ENCODE measurements at regions not wholly inside any gene's neighbourhood (a gene's known extent, or its start where the extent isn't known, plus 50 kb on each side); places are given as distances from the start of the nearest gene placed in this dataset.
"Not testable (repeated sequence)": the region's sequence is repeated elsewhere in the genome, so short reads cannot be mapped to it uniquely, and the experiment has no call there.

GRCh38 chr4:32662803-32663202 lies 1942.6 kb downstream of the PCDH7 start:
- Histone ChIP-seq H3K4me3 (ENCODE audit: low read depth, low read length) (no peak overlapping the region), H3K27ac (ENCODE audit: low read depth, low read length) (no peak overlapping the region), H3K36me3 (ENCODE audit: control insufficient read depth, insufficient read depth, low read length) (no peaks in the 10 kb centered on the region), H3K9me3 (ENCODE audit: control insufficient read depth, insufficient read depth, low read length) (peaks cover 2% of the 10 kb centered on the region), H3K27me3 (ENCODE audit: control insufficient read depth, insufficient read depth, low read length) (no peaks in the 10 kb centered on the region), H3K4me1 (ENCODE audit: control insufficient read depth, insufficient read depth, low read length) (no peaks in the 10 kb centered on the region)
- WGBS (ENCODE audit: insufficient coverage): no CpG with 5 or more reads among the region's 2 CpGs
- DNase-seq (ENCODE audit: low read depth in 4 of 6, low spot score in 6 of 6): no peak

GRCh38 chr4:32672359-32672758 lies 1952.2 kb downstream of the PCDH7 start:
- Histone ChIP-seq H3K27me3 (ENCODE audit: control insufficient read depth, insufficient read depth, low read length) (no peaks in the 10 kb centered on the region), H3K9me3 (ENCODE audit: control insufficient read depth, insufficient read depth, low read length) (no peaks in the 10 kb centered on the region), H3K4me1 (ENCODE audit: control insufficient read depth, insufficient read depth, low read length) (no peaks in the 10 kb centered on the region), H3K4me3 (ENCODE audit: low read depth, low read length) (no peak overlapping the region), H3K27ac (ENCODE audit: low read depth, low read length) (no peak overlapping the region), H3K36me3 (ENCODE audit: control insufficient read depth, insufficient read depth, low read length) (no peaks in the 10 kb centered on the region)
- DNase-seq (ENCODE audit: low read depth in 4 of 6, low spot score in 6 of 6): peak in 1 of 6 donors; percentile 13
- 40% methylated on average over 1 of the region's 1 CpG for WGBS (ENCODE audit: insufficient coverage)

GRCh38 chr4:32680946-32681345 lies 1960.8 kb downstream of the PCDH7 start:
- no peaks in the 10 kb centered on the region for H3K4me1 ChIP-seq (ENCODE audit: control insufficient read depth, insufficient read depth, low read length)
- DNase-seq (ENCODE audit: low read depth in 4 of 6, low spot score in 6 of 6): no peak
- H3K27ac ChIP-seq (ENCODE audit: low read depth, low read length): no peak overlapping the region
- H3K27me3 ChIP-seq (ENCODE audit: control insufficient read depth, insufficient read depth, low read length): no peaks in the 10 kb centered on the region
- H3K4me3 ChIP-seq (ENCODE audit: low read depth, low read length): no peak overlapping the region
- 80% methylated on average over 3 of the region's 6 CpGs for WGBS (ENCODE audit: insufficient coverage)
- no peaks in the 10 kb centered on the region for H3K36me3 ChIP-seq (ENCODE audit: control insufficient read depth, insufficient read depth, low read length)
- H3K9me3 ChIP-seq (ENCODE audit: control insufficient read depth, insufficient read depth, low read length): no peaks in the 10 kb centered on the region

- DNase-seq (ENCODE audit: low read depth in 4 of 6, low spot score in 6 of 6): peak in 2 of 6 donors; percentile 2 to 77
- Histone ChIP-seq H3K9me3 (ENCODE audit: control insufficient read depth, insufficient read depth, low read length) (no peaks in the 10 kb centered on the region), H3K27ac (ENCODE audit: low read depth, low read length) (no peak overlapping the region), H3K36me3 (ENCODE audit: control insufficient read depth, insufficient read depth, low read length) (no peaks in the 10 kb centered on the region), H3K4me1 (ENCODE audit: control insufficient read depth, insufficient read depth, low read length) (no peaks in the 10 kb centered on the region), H3K4me3 (ENCODE audit: low read depth, low read length) (no peak overlapping the region), H3K27me3 (ENCODE audit: control insufficient read depth, insufficient read depth, low read length) (no peaks in the 10 kb centered on the region)
- no CpG with 5 or more reads among the region's 1 CpG for WGBS (ENCODE audit: insufficient coverage)
Observed at GRCh38 chr4:32684160-32684559, 1964.0 kb downstream of the PCDH7 start.

GRCh38 chr4:32686123-32686522 lies 1966.0 kb downstream of the PCDH7 start:
- H3K36me3 ChIP-seq (ENCODE audit: control insufficient read depth, insufficient read depth, low read length): no peaks in the 10 kb centered on the region
- H3K27ac ChIP-seq (ENCODE audit: low read depth, low read length): no peak overlapping the region
- DNase-seq (ENCODE audit: low read depth in 4 of 6, low spot score in 6 of 6): no peak
- H3K4me3 ChIP-seq (ENCODE audit: low read depth, low read length): no peak overlapping the region
- H3K9me3 ChIP-seq (ENCODE audit: control insufficient read depth, insufficient read depth, low read length): no peaks in the 10 kb centered on the region
- 100% methylated on average over 1 of the region's 6 CpGs for WGBS (ENCODE audit: insufficient coverage)
- no peaks in the 10 kb centered on the region for H3K27me3 ChIP-seq (ENCODE audit: control insufficient read depth, insufficient read depth, low read length)
- H3K4me1 ChIP-seq (ENCODE audit: control insufficient read depth, insufficient read depth, low read length): no peaks in the 10 kb centered on the region

GRCh38 chr4:32689518-32689917 lies 1969.3 kb downstream of the PCDH7 start:
- H3K36me3 ChIP-seq (ENCODE audit: control insufficient read depth, insufficient read depth, low read length): no peaks in the 10 kb centered on the region
- no peak for DNase-seq (ENCODE audit: low read depth in 4 of 6, low spot score in 6 of 6)
- H3K27ac ChIP-seq (ENCODE audit: low read depth, low read length): no peak overlapping the region
- no peaks in the 10 kb centered on the region for H3K27me3 ChIP-seq (ENCODE audit: control insufficient read depth, insufficient read depth, low read length)
- no CpG with 5 or more reads among the region's 3 CpGs for WGBS (ENCODE audit: insufficient coverage)
- H3K9me3 ChIP-seq (ENCODE audit: control insufficient read depth, insufficient read depth, low read length): no peaks in the 10 kb centered on the region
- no peaks in the 10 kb centered on the region for H3K4me1 ChIP-seq (ENCODE audit: control insufficient read depth, insufficient read depth, low read length)
- H3K4me3 ChIP-seq (ENCODE audit: low read depth, low read length): no peak overlapping the region

- Histone ChIP-seq H3K9me3 (ENCODE audit: control insufficient read depth, insufficient read depth, low read length) (no peaks in the 10 kb centered on the region), H3K4me3 (ENCODE audit: low read depth, low read length) (no peak overlapping the region), H3K27ac (ENCODE audit: low read depth, low read length) (no peak overlapping the region), H3K4me1 (ENCODE audit: control insufficient read depth, insufficient read depth, low read length) (no peaks in the 10 kb centered on the region), H3K27me3 (ENCODE audit: control insufficient read depth, insufficient read depth, low read length) (no peaks in the 10 kb centered on the region), H3K36me3 (ENCODE audit: control insufficient read depth, insufficient read depth, low read length) (no peaks in the 10 kb centered on the region)
- no CpG with 5 or more reads among the region's 2 CpGs for WGBS (ENCODE audit: insufficient coverage)
- DNase-seq (ENCODE audit: low read depth in 4 of 6, low spot score in 6 of 6): no peak
Observed at GRCh38 chr4:32697281-32697814, 1977.2 kb downstream of the PCDH7 start.

- Histone ChIP-seq H3K36me3 (ENCODE audit: control insufficient read depth, insufficient read depth, low read length) (no peaks in the 10 kb centered on the region), H3K4me3 (ENCODE audit: low read depth, low read length) (no peak overlapping the region), H3K4me1 (ENCODE audit: control insufficient read depth, insufficient read depth, low read length) (no peaks in the 10 kb centered on the region), H3K9me3 (ENCODE audit: control insufficient read depth, insufficient read depth, low read length) (no peaks in the 10 kb centered on the region), H3K27me3 (ENCODE audit: control insufficient read depth, insufficient read depth, low read length) (no peaks in the 10 kb centered on the region), H3K27ac (ENCODE audit: low read depth, low read length) (no peak overlapping the region)
- DNase-seq (ENCODE audit: low read depth in 4 of 6, low spot score in 6 of 6): no peak
- WGBS (ENCODE audit: insufficient coverage): 60% methylated on average over 1 of the region's 1 CpG
Observed at GRCh38 chr4:32700838-32701237, 1980.7 kb downstream of the PCDH7 start.

GRCh38 chr4:32706893-32707292 lies 1986.7 kb downstream of the PCDH7 start:
- Histone ChIP-seq H3K4me1 (ENCODE audit: control insufficient read depth, insufficient read depth, low read length) (no peaks in the 10 kb centered on the region), H3K4me3 (ENCODE audit: low read depth, low read length) (no peak overlapping the region), H3K27me3 (ENCODE audit: control insufficient read depth, insufficient read depth, low read length) (no peaks in the 10 kb centered on the region), H3K9me3 (ENCODE audit: control insufficient read depth, insufficient read depth, low read length) (peaks cover 1% of the 10 kb centered on the region), H3K27ac (ENCODE audit: low read depth, low read length) (no peak overlapping the region), H3K36me3 (ENCODE audit: control insufficient read depth, insufficient read depth, low read length) (no peaks in the 10 kb centered on the region)
- no CpG with 5 or more reads among the region's 1 CpG for WGBS (ENCODE audit: insufficient coverage)
- DNase-seq (ENCODE audit: low read depth in 4 of 6, low spot score in 6 of 6): no peak

GRCh38 chr4:32716090-32716620 lies 1996.0 kb downstream of the PCDH7 start:
- not testable (repeated sequence) for H3K27ac ChIP-seq (ENCODE audit: low read depth, low read length); H3K4me3 ChIP-seq (ENCODE audit: low read depth, low read length); H3K4me1 ChIP-seq (ENCODE audit: control insufficient read depth, insufficient read depth, low read length); H3K9me3 ChIP-seq (ENCODE audit: control insufficient read depth, insufficient read depth, low read length); DNase-seq (ENCODE audit: low read depth in 4 of 6, low spot score in 6 of 6); H3K27me3 ChIP-seq (ENCODE audit: control insufficient read depth, insufficient read depth, low read length); H3K36me3 ChIP-seq (ENCODE audit: control insufficient read depth, insufficient read depth, low read length)
- 89% methylated on average over 25 of the region's 42 CpGs for WGBS (ENCODE audit: insufficient coverage)
